ENCODE measurements at regions not wholly inside any gene's neighbourhood (a gene's known extent, or its start where the extent isn't known, plus 50 kb on each side); places are given as distances from the start of the nearest gene placed in this dataset.

- H3K4me3 ChIP-seq (ENCODE audit: low read depth, low read length), result no peak overlapping the region
- no peak for TF ChIP-seq CTCF (IDR thresholded peaks at IDR 0.05; ENCODE audit: insufficient read depth, low read depth, low read length, missing control alignments)
- DNase-seq (ENCODE audit: low read depth), result no peak
Measured at GRCh38 chr10:33884604-33885003, 550.1 kb upstream of the NRP1 start.

- TF ChIP-seq CTCF (IDR thresholded peaks at IDR 0.05; ENCODE audit: insufficient read depth, low read depth, low read length, missing control alignments), result no peak
- no peak for DNase-seq (ENCODE audit: low read depth)
- no peak overlapping the region for H3K4me3 ChIP-seq (ENCODE audit: low read depth, low read length)
Measured at GRCh38 chr10:33883881-33884280, 549.4 kb upstream of the NRP1 start.

- no peak for DNase-seq (ENCODE audit: low read depth)
- no peak overlapping the region for H3K4me3 ChIP-seq (ENCODE audit: low read depth, low read length)
- TF ChIP-seq CTCF (IDR thresholded peaks at IDR 0.05; ENCODE audit: insufficient read depth, low read depth, low read length, missing control alignments), result no peak
Measured at GRCh38 chr10:33882996-33883395, 548.5 kb upstream of the NRP1 start.

- no peak overlapping the region for H3K4me3 ChIP-seq (ENCODE audit: low read depth, low read length)
- TF ChIP-seq CTCF (IDR thresholded peaks at IDR 0.05; ENCODE audit: insufficient read depth, low read depth, low read length, missing control alignments), result no peak
- no peak for DNase-seq (ENCODE audit: low read depth)
Measured at GRCh38 chr10:33880291-33880690, 545.8 kb upstream of the NRP1 start.

GRCh38 chr10:33878238-33878786 lies 543.8 kb upstream of the NRP1 start:
- DNase-seq (ENCODE audit: low read depth), result no peak
- H3K4me3 ChIP-seq (ENCODE audit: low read depth, low read length), result no peak overlapping the region
- TF ChIP-seq CTCF (IDR thresholded peaks at IDR 0.05; ENCODE audit: insufficient read depth, low read depth, low read length, missing control alignments), result no peak

GRCh38 chr10:33876584-33877400 lies 542.3 kb upstream of the NRP1 start:
- no peak overlapping the region for H3K4me3 ChIP-seq (ENCODE audit: low read depth, low read length)
- no peak for DNase-seq (ENCODE audit: low read depth)
- no peak for TF ChIP-seq CTCF (IDR thresholded peaks at IDR 0.05; ENCODE audit: insufficient read depth, low read depth, low read length, missing control alignments)
